HG03439 (cell line): ENCODE measurements at regions not wholly inside any gene's neighbourhood (a gene's known extent, or its start where the extent isn't known, plus 50 kb on each side); places are given as distances from the start of the nearest gene placed in this dataset.

ENCODE experiments used
- ATAC-seq: cut with Tn5 transposase; IDR thresholded peaks from one replicate; pipeline ENCODE4 v1.9.1; 2021; ENCODE audit warnings: mild to moderate bottlenecking, moderate library complexity; ENCODE audit not compliant: unreplicated experiment

DNA sequence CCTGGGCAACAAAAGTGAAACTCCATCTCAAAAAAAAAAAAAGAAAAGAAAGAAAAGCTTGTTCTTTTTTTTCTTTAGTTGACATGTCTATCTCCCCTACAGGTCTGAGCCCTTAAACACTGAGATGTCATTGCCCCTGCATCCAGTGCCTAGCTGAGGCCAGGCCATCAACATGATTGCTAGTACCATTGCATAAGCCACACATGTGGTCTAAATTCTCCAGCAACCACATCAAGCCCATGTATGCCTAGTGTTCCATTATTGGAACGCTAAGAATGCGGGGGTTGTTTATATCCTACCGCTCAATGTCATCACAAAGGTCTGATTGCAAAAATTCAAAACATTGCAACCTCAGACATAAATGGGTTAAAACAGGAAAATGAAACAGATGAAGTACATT lies 62.7 kb downstream of the NPTX2 start:
- no peak for ATAC-seq

DNA sequence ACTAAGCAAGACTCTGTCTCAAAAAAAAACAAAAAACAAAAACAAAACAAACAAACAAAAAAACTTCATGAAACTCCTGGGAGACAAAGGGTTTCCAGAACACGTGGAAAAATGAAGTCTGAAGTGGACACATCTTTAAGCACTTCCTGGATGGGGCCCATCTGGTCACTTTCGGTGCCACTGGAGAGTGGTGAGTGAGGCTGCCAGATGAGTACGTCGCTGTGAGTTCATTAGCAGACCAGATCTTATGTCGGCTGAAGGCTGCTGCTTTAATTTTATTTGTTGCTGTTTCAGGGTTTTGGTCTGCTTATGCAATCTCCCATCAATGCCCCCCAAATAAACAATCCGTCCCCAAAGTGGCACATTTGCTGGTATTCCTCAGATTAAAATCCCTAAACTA lies 64.4 kb downstream of the NPTX2 start:
- ATAC-seq = no peak

DNA sequence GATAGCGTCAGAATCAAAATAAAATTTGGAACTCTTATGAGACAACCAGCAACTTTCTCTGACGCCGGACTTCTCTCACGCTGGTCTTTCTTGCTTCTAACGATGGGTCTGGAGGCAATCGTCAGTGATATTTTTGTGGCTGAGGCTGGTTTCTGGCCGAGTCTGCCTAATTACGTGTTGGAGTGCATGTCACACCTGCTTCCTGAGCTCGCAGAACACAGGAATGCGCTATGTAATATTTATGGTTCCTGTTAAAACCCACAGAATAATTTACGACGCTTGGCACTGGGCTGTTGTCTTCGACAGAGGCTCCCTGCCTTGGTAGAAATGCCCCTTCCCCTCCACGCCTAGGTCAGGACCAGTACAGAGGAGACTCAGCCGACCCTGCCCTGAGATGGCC lies 64.9 kb downstream of the NPTX2 start:
- no peak for ATAC-seq

DNA sequence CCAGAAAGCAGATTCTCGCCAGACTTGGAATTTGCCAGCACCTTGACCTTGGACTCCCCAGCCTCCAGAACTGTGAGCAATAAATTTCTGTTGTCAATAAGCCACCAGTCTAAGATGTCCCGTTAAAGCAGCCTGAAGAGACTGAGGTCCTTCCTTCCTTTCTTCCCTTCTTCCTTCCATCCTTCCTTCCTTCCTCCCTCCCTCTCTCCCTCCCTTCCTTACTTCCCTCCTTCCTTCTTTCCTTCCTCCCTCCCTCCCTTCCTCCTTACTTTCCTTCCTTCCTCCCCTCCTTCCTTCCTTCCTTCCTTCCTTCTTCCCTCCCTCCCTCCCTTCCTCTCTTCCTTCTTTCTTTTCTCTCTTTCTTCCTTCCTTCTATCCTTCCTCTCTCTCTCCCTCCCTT lies 66.4 kb downstream of the NPTX2 start:
- no peak for ATAC-seq

DNA sequence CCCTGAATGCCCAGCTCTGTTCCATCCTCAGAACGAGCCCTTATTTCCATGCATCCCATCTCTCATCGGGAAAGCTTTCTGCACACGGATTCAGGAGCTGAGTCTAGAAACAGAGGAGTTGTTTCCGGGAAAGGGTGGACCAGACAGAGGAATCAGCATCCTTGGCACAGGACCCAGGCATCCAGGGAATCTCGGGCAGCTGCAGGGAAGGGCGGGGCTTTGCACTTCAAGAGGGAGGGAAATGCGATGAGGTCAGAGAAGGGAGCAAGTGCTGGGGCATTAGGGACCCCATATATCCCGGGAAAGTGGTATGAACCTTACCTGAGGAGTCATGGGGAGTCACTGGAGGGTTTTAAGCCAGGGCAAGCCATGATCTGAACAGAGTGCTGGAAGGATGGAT lies 68.5 kb downstream of the NPTX2 start:
- no peak for ATAC-seq

DNA sequence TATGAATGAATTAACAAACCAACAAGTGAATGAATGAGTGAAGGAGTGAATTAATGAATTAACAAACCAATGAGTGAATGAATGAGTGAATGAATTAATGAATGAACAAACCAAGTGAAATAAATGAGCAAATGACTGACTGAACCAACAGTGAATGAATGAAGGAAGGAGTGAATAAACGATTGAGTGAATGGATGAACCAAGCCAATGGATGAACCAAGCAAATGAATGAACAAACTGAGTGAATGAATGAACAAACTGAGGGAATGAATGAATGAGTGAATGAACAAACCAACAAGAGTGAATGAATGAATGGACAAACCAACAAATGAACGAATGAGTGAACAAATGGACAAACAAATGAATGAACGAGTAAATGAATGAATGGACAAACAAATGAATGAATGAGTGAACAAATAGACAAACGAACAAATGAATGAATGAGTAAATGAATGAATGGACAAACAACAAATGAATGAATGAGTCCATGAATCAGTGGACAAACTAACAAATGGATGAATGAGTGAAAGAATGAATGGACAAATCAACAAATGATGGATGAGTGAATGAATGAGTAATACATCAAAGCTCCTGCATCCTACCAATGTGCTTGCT lies 69.5 kb downstream of the NPTX2 start:
- no peak for ATAC-seq

DNA sequence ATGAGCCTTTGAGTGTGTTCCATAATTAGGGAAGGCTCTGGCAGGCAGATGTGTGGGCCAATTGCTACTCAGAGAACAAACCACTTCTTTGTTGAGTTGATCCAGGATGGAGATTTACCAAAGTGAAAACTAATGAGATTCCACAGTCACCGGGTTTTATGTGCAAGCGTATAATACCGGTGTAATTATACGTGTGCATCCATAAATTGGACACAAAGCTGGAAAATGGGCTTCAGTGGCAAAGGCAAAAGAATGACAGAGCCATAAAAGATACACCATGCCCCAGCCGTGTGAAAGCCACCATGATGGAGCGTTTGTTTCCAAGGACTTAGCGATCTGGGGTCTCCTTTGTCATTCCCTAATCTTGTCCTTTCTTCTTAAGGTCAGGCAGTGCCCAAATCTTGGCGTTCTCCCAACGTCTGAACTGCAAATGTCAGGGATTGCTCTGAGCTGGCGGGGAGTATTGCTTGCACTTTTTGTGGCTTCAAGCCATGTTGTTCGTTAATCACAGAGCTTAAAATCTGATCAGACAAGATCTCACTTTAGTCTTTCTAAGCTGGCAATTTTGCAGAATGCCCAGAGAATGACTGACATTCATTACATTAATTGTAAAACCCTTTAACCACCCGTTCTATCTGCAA lies 70.1 kb downstream of the NPTX2 start:
- ATAC-seq = no peak

DNA sequence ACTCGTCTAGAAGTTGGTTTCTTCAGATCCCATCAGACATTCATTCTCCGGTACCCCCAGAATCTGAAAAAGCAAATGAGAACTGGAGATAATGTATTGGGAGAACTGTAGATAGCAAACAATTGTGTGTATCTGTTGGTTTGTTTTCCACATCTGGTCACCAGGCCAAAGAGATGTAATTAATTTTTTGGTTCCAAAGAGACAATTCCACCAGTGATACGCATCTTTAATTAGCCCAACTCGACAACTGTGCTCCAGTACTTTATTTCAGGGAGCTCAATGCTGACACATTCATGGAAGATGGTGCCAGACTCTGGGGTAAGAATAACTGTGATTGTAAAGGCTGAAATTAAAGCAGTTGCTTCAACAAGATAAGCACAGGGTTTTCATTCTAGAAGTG lies 74.5 kb downstream of the NPTX2 start:
- no peak for ATAC-seq

DNA sequence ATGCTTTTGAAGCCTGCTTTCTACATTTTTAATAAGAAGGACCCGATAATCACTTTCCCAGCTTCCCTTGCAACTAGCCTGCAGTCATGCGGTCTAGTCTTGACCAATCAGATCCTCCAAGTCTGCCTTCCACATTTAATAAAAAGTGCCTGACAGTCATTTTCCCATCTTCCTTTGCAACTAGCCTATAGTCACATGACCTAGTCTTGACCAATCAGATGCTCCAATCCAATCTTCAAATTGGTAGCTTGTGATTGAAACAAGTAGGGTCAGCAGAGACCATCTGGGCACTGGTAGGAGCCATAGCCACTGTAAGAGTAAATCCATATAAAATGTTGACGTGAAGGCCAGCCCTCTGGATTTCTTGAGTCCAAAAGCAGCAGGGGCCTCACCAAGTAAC lies 80.0 kb downstream of the NPTX2 start:
- no peak for ATAC-seq

DNA sequence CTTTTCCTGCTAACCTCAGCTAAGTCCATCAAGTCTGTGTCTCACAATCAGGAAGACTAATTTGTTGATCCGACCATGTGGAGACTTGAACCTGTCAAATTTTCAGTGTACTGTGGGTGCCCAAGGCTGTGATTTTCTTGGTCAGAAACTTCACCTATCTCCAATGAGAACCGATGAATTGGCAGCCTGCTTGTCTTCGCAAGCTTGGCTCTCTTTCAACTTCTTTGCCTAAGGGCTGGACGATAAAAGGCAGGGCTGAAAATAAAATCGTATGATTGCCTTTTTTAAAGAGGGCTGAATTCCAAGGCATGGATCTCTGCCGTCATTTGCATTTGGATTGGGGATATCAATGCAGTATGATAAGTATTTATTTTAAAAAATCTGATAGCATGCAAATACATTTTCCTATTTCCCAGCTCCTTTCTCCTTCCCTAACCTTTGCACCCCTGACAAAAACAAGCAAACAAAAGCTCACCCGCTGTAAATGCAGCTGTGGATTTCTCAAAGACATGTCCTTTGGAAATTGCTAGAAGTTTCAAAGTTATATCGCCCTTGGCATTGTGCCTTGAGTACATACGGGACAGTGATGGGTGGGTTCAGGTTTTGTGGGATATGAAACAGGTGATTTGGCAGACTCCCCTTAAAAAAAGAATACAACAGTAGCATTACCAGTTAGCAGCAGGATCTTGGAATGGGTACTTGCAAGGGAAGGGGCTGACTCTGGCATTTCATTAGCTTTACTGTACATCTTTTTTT lies 80.6 kb downstream of the NPTX2 start:
- no peak for ATAC-seq

DNA sequence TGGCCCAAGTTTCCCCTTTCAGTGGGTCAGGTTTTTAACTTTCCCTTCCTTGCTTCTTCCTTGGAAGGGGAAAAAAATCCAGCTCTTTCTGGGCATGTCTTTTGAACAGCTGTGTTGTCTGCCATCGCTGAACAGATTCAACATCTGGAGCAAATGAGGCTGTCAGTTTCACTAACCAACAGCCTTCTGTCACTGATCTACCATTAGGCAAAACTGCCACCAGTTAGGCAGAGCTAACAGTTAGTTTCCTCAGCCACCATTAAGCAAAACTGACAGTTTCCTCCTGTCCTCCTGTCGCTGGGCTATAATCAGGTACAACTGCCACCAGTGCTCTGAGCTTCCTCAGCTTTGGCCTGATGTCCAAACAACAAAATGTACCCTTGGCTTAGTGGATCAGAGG lies 81.9 kb downstream of the NPTX2 start:
- ATAC-seq = no peak

DNA sequence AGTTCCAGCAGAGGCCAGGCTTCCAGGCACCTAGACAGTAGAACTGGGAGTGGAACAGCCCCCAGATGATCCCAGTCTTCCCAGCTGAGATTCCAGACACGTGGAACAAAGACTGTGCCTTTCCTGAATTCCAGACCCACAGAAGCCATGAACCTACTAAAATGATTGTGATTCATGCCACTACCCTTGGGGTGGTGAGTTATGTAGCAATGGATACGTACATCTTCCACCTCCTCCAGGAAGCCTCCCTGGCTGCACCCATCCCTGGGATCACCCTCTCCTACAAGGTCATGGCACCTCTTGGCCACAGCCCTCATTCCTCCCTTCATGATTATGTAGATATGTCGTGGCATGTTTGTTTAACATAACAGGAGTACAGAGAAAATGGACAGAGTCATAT lies 83.4 kb downstream of the NPTX2 start:
- ATAC-seq = no peak

DNA sequence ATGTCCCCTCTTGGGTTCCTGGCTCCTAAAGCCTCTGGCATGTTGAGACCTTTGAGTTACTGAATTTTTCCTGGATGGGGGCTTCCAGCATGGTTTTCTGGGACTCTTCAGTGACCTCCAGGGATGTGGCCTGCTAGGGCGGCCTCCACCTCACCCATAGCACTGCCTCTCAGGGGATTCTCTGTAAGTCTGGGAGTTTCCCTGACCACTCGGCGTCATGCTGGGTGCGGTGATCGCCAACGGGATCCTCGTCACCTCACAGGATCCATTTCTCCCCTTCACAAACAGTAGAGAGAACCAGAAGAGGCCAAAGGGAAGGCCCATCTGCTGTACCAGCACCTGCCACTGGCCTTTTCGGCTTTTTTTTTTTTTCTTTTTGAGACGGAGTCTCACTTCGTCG lies 84.3 kb downstream of the NPTX2 start:
- ATAC-seq = no peak

DNA sequence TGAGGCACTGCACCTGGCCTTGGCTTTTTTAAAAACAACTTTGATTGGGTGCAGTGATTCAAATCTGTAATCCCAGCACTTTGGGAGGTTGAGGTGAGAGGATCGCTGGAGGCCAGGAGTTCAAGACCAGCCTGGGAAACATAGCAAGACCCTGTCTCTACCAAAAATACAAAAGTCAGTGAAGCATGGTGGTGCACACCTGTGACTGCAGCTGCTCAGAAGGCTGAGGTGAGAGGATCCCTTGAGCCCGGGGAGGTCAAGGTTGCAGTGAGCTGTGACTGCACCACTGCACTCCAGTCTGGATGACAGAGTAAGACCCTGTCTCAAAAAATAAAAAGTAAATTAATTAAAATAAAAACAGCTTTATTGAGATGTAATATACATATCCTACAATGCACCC lies 84.9 kb downstream of the NPTX2 start:
- ATAC-seq = no peak

DNA sequence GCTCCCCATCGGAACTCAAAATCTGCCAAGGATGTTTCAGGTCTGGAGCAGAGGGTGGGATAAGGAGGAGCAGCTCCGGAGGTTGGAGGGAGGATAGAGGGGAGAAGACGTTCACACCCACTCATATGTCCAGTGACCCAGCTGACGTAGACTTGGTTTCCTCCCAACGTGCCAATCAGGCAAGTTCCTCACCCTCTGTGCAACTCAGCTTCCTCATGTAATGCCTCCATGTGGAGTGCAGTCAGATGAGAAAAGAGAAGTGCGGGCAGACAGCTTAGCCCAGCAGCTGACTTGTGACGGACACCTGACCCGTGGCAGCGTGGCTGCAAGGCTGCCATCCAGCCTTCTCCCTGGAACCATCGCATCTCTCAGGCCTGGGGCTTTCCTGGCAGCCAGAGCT lies 86.8 kb downstream of the NPTX2 start:
- no peak for ATAC-seq

DNA sequence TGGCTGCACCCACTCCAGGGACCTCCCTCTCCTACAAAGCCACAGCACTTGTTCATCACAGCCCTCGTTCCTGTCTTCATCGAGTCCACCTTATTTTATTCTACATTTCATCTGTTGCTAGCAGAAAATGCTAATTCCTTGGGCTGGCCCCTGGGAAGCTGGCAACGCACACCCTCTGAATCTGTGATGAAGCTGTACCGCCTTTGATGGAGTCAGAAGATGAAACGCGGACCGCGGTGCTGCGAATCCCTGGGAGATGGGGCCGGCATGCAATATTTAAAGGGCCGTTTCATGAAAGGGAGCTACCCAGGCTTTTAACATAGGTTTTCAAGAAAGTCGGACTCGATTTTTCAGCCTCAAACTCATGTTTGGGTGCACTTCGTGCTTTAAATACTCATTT lies 88.5 kb downstream of the NPTX2 start:
- no peak for ATAC-seq

DNA sequence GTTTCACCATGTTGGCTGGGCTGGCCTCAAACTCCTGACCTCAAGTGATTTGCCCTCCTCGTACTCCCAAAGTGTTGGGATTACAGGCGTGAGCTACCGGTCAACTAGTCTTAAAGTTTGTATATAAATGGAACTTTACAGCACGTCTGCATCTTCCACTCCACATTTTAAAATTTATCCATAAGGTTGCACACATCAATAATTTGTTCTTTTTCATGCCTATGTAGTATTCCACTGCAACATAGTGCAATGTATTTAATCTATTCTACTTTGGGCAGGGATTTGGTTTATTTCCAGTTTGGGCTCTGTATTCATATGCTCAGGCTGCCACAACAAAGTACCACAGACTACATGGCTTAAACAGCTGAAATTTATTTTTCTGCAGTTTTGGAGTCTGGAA lies 90.0 kb downstream of the NPTX2 start:
- ATAC-seq = no peak

DNA sequence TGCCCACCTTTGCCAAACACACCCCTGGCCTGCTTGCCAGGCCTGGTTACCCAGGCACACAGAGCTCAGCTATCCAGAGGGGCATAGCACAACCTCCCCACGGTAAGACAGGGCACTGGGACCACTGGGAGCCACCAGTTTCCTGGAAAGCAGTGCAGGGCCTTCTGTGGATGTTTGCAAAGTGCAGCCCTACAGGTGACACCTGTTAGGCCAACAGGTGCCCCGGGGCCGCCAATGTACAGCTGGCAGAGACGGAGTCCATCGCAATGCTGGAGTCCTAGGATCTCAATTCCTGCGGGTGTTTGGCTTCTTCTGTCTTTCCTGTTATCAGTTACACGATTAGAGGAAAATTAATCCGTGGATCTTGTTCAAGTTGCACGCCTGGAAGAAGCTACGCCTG lies 94.9 kb downstream of the NPTX2 start:
- ATAC-seq = no peak

DNA sequence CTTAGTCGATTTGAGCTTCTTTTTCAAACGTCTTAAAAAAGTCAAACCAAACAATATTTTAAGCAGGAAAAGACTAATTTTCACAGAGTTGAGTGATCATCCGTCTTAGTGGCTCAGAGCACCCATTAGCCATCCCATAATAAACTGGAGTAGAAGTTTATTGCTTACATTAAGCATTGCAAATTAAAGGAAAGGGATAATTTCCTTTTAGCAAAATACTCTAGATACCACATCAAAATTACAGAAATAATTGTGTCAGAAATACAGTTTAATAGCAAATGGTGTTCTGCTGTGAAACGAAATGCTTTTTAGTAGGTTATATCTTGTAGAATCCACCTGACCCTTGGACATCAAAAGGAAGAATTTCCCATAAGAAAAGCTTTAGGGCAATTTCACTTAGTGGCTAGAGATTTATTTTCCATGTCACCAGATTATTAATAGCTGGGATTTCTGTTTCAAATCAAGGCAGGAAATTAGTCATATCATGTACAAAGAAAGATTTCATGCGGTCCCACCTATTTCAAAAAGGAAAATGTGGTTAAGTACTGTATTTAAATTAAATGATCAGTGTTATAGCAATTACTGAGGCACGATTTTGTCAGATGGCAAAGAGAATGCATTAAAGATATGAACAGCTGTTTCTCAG lies 96.2 kb downstream of the NPTX2 start:
- ATAC-seq = no peak

DNA sequence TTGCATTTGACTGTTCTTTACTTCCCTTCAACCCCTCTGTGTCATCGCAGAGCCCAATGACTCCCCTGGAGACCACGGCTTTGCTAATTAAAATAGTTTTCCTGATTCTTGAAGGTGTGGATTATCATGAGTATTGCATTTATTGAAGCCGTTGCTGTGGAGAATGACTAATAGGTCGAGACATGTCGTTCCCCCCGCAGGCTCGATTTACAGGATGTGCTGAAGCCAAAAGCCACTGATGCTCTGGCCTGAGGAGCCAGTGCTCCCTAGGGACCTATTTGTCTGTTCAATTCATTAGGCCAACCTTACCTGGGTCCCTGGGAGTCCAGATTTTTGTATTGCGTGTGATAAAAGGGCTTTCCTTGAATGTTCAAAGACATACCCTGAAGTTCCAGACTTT lies 102.3 kb downstream of the NPTX2 start:
- no peak for ATAC-seq

DNA sequence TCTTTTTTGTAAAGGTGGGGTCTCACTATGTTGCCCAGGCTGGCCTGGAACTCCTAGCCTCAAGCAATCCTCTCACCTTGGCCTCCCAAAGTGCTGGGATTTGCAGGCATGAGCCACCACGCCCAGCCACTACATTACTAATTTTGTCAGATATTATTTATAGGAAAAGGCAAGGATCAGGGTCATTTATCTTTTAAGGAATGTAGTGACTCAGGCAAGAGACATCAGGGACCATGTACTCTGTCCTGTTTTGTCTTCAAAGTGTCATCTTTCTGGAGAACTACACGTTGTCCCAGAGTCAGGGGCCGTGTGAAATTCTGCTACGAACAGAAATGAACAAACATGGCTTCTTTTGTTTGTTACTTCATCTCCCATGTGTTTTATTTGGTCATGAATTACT lies 105.3 kb downstream of the NPTX2 start:
- no peak for ATAC-seq

DNA sequence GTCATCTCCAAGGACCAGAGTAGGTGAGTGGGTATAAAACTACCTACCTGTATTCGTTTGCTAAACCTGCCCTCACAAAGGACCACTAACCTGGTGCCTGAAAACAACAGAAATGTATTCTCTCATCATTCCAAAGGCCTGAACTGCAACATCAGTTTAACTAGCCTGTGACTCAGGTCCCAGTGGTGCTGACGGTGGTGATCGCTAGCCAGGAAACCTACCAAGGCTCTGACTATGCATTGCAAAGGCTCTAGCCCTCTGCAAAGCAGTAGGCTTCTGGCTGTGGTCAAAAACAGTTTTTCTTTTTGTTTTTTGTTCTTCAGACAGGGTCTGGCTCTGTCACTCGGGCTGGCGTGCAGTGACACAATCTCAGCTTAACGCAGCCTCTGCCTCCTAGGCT lies 107.5 kb downstream of the NPTX2 start:
- ATAC-seq = no peak
